ENCODE measurements at regions not wholly inside any gene's neighbourhood (a gene's known extent, or its start where the extent isn't known, plus 50 kb on each side); places are given as distances from the start of the nearest gene placed in this dataset.

- TF ChIP-seq EZH2 (IDR thresholded peaks at IDR 0.05; ENCODE audit: insufficient read depth, poor library complexity, severe bottlenecking) (no peak), EZH2phosphoT487 (IDR thresholded peaks at IDR 0.05; ENCODE audit: insufficient read depth, low read depth) (no peak)
Measured at GRCh38 chr2:241925821-241926441, 56.4 kb downstream of the RTP5 start.

Measured in GM23248 (cell line).